Ovary (tissue), 3 donors: ENCODE measurements at regions not wholly inside any gene's neighbourhood (a gene's known extent, or its start where the extent isn't known, plus 50 kb on each side); places are given as distances from the start of the nearest gene placed in this dataset.

ENCODE experiments used
- CTCF ChIP-seq, 3 donors: fragments of 450-650 bp in 2 of 3; fragments of 200-600 bp in 1 of 3; IDR thresholded peaks; one replicate each; pipeline versions ENCODE4 v1.5.1 to v1.8.0; 2016 to 2022; ENCODE audit warnings: antibody characterized with exemption in 3 of 3, mild to moderate bottlenecking in 1 of 3
- EP300 ChIP-seq: sonication (generic); formaldehyde crosslinking; IDR thresholded peaks from one replicate; pipeline ENCODE4 v1.6.1; 2017; ENCODE audit warnings: antibody characterized with exemption
- POLR2A ChIP-seq: fragments of 450-650 bp; IDR thresholded peaks from one replicate; pipeline ENCODE4 v1.6.1; 2017; ENCODE audit warnings: antibody characterized with exemption, mild to moderate bottlenecking, moderate library complexity
- donor health status: DM: no; HTN: no; CAD: no.

GRCh38 chr2:551621-552020 is 125.6 kb downstream of the TMEM18 start:
- TF ChIP-seq EP300 = no peak
- TF ChIP-seq POLR2A = no peak
- TF ChIP-seq CTCF (IDR thresholded peaks at IDR 0.05) = no peak
